ENCODE measurements at regions not wholly inside any gene's neighbourhood (a gene's known extent, or its start where the extent isn't known, plus 50 kb on each side); places are given as distances from the start of the nearest gene placed in this dataset.

- no peak for DNase-seq (ENCODE audit: low spot score)
Measured at GRCh38 chr15:69713726-69714559, 261.3 kb downstream of the RPLP1 start.

- DNase-seq (ENCODE audit: low spot score): no peak
Measured at GRCh38 chr15:69715210-69715609, 262.6 kb downstream of the RPLP1 start.

GRCh38 chr15:69718436-69718835 lies 265.8 kb downstream of the RPLP1 start:
- DNase-seq (ENCODE audit: low spot score): no peak

GRCh38 chr15:69718916-69719315 lies 266.3 kb downstream of the RPLP1 start:
- no peak for DNase-seq (ENCODE audit: low spot score)

- no peak for DNase-seq (ENCODE audit: low spot score)
Measured at GRCh38 chr15:69719527-69720240, 267.1 kb downstream of the RPLP1 start.

GRCh38 chr15:69720536-69720935 lies 267.9 kb downstream of the RPLP1 start:
- DNase-seq (ENCODE audit: low spot score): no peak

GRCh38 chr15:69722924-69723323 lies 270.3 kb downstream of the RPLP1 start:
- DNase-seq (ENCODE audit: low spot score): no peak

- no peak for DNase-seq (ENCODE audit: low spot score)
Measured at GRCh38 chr15:69723404-69724096, 270.9 kb downstream of the RPLP1 start.

GRCh38 chr15:69724333-69724732 lies 271.7 kb downstream of the RPLP1 start:
- no peak for DNase-seq (ENCODE audit: low spot score)

GRCh38 chr15:69725275-69725674 lies 272.7 kb downstream of the RPLP1 start:
- DNase-seq (ENCODE audit: low spot score): no peak

GRCh38 chr15:69725957-69726356 lies 273.3 kb downstream of the RPLP1 start:
- DNase-seq (ENCODE audit: low spot score): no peak

- no peak for DNase-seq (ENCODE audit: low spot score)
Measured at GRCh38 chr15:69727121-69727924, 274.7 kb downstream of the RPLP1 start.

- DNase-seq (ENCODE audit: low spot score): peak; percentile 62
Measured at GRCh38 chr15:69729167-69729748, 276.6 kb downstream of the RPLP1 start.

- no peak for DNase-seq (ENCODE audit: low spot score)
Measured at GRCh38 chr15:69730281-69731080, 277.9 kb downstream of the RPLP1 start.

- no peak for DNase-seq (ENCODE audit: low spot score)
Measured at GRCh38 chr15:69731081-69731330, 278.4 kb downstream of the RPLP1 start.

- DNase-seq (ENCODE audit: low spot score): no peak
Measured at GRCh38 chr15:69731581-69731980, 279.0 kb downstream of the RPLP1 start.

GRCh38 chr15:69732133-69732532 lies 279.5 kb downstream of the RPLP1 start:
- no peak for DNase-seq (ENCODE audit: low spot score)

- DNase-seq (ENCODE audit: low spot score): peak; percentile 62
Measured at GRCh38 chr15:69734699-69735098, 282.1 kb downstream of the RPLP1 start.

- peak; percentile 82 for DNase-seq (ENCODE audit: low spot score)
Measured at GRCh38 chr15:69735121-69735520, 282.5 kb downstream of the RPLP1 start.

- no peak for DNase-seq (ENCODE audit: low spot score)
Measured at GRCh38 chr15:69736161-69736560, 283.5 kb downstream of the RPLP1 start.

- no peak for DNase-seq (ENCODE audit: low spot score)
Measured at GRCh38 chr15:69737916-69738315, 285.3 kb downstream of the RPLP1 start.

All from AG20443 (cell line).